M059J (cell line): ENCODE measurements at regions not wholly inside any gene's neighbourhood (a gene's known extent, or its start where the extent isn't known, plus 50 kb on each side); places are given as distances from the start of the nearest gene placed in this dataset.
"Not testable (repeated sequence)": the region's sequence is repeated elsewhere in the genome, so short reads cannot be mapped to it uniquely, and the experiment has no call there.

Experiments
- DNase-seq: peaks from one replicate; pipeline ENCODE4 v3.0.0-alpha.2; 2012; ENCODE audit warnings: low read depth

DNA sequence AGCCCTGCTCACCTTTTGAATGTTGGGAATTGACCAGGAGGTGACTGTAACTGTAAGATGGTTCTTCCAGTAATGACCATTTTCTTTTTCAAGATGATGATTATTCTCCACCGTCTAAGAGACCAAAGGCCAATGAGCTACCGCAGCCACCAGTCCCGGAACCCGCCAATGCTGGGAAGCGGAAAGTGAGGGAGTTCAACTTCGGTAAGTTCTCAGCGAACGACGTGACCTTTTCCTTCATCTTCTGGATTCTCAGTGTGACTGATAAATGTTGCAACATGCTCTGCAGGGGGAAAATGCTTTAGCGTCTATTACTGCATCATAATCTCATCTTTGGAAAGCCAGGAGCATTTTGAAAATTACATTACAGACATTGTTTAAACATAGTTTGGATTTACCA is 89.5 kb upstream of the SPDYE9 start:
- DNase-seq, result not testable (repeated sequence)

DNA sequence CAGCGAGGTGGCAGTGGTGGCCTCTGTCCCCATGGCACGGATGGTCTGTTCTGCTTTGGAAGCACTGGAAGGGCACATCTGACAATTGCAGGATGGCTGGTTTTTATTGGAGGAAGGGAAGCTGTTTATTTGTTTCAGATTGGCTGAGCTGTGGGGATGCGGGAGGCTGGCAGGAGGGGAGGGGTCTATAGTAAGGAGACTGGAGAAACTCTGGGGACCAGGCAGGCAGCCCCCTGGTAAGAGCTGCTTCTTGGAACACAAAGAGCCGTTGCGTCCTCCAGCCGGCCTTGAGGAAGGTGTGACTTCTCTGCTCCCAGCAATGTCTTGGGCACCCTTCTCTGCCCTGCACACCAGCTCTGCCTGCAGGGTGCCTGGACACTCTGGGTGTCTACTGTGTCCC is 85.1 kb upstream of the SPDYE9 start:
- DNase-seq, result not testable (repeated sequence)

DNA sequence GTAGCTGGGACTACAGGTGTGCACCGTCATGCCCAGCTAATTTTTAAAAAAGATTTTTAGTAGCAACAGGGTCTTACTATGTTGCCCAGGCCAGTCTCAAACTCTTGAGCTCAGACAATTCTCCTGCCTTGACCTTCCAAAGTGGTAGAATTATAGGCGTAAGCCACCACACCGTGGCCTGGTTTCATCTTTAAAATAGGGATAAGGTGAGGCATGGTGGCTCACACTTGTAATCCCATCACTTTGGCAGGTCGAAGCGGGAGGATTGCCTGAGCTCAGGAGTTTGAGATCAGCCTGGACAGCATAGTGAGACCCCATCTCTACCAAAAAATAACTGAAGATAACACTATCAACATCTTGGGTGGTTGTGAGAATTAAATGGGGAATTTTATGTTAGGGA is 84.6 kb upstream of the SPDYE9 start:
- not testable (repeated sequence) for DNase-seq

DNA sequence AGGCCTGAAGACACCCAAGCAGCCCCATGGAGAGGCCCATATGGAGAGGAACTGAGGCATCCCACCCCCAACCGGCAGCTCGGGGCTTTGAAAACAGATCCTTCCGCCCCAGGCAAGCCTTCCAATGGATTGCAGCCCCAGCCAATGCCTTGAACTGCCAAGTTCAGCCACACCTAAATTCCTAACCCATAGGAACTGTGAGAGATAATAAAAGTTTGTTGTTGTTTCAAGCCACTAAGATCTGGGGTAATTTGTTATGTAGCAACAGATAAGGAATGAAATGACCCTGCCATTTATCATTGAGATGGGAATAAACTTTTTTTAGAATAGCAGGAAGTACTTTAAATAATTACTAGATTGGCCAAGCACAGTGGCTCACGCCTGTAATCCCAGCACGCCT is 80.3 kb upstream of the SPDYE9 start:
- not testable (repeated sequence) for DNase-seq

DNA sequence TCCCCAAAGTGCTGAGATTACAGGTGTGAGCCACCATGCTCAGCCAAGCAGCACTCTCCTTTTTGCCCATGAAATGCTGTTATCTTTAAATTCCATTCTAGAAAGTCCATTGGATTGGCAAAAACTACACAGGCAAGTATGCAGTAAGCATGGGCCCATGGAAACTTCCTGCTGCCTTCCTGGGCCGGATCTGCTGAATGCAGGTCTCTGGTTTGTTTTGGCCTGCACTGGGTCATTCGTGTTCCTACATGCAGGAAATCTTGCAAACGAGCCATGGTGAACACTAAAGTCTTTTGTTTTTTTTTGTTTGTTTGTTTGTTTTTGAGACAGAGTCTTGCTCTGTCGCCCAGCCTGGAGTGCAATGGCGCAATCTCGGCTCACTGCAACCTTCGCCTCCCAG is 76.8 kb upstream of the SPDYE9 start:
- not testable (repeated sequence) for DNase-seq

DNA sequence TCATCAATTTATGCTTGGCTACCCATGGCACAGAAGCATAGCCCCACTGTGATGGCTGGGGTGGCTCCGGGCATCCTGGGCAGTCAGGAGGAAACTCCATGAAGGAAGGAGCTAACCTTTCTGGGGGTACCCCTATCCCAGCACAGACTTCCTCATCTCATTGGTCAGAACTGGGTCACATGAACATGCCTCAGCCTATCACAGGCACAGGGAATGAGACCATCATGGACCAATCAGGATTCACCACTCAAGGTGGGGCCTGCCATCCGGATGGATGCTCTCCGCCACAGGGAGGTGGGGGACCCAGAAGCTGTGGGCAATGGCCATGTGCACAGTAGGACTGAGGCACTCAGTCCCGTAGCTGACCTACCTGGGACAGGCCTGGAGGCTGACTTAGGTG is 75.9 kb upstream of the SPDYE9 start:
- DNase-seq, result not testable (repeated sequence)

DNA sequence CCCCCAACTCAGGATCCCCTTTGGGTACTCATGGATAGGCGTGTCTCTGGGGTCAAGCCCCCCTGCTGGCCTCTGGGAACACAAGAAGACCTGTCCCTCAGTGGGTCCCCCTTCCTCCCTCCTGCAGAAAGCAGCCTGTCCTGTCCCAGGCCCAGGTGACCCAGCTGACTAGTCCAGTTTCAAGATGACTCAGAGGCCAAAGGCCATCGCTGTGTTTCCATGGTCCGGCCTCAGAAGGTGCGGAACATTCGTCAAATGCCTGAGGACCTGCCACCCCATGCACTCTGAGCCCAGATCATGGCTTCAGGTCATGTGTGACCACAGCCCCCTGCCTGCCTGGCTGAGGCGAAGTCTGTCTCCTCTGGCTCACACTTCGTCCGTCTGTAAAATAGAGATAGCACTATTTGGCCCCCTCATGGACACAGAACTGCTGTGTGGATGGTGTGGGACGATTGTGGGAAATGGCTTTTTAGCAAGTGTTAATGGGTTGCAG is 71.4 kb upstream of the SPDYE9 start:
- not testable (repeated sequence) for DNase-seq

DNA sequence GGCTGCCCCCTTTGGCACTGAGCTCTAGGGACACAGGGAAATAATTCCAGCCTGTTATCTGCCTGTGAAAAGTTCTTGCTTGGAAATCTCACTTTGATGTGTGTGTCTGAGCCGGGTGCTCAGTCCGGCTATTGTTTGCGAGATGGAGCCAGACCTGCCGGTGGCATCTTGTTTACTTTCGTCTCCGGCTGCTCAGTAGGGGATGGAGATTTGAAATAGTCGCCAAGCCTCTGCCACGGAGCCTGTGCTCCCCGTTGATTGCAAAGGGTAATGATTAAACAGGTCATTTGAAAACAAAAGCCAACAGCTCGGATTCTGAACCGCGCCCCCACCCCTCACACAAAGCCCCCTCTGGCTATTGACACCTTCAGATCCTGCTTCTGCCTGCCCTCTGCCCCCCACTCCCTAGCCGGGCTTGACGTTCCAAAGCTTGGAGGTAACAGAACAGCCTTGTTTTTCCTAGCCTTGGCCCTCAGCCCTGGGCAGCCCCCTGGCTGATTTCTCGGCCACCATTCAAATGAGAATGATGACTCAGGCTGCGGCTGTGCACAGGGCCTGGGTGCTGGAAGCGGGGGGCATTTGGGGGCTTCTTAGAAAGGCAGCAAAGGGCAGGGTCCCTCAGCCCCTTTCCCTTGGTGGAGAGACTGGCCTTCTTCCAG is 70.8 kb upstream of the SPDYE9 start:
- DNase-seq, result not testable (repeated sequence)

DNA sequence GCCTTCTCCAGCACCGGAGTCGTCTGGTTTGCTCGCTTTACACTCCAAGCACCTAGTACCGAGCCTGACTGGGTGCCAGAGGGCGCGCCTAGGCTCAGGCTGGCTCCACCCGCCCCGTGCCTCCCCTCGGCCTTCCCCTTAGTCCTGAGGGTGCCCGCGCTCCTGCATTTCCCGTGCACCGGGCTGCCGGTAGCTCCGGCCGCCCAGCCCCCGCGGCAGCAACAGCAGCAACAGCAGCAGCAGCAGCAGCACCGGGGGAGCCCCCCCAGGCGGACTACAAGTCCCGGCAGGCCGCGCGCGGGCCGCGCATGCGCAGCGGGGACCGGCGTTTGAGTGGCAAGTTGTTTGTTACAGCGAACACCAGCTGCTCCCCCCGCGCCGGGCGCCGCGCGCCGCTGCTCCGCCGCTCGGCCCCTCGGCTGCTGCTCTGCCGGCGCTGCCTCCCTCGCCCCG is 68.8 kb upstream of the SPDYE9 start:
- DNase-seq, result not testable (repeated sequence)

DNA sequence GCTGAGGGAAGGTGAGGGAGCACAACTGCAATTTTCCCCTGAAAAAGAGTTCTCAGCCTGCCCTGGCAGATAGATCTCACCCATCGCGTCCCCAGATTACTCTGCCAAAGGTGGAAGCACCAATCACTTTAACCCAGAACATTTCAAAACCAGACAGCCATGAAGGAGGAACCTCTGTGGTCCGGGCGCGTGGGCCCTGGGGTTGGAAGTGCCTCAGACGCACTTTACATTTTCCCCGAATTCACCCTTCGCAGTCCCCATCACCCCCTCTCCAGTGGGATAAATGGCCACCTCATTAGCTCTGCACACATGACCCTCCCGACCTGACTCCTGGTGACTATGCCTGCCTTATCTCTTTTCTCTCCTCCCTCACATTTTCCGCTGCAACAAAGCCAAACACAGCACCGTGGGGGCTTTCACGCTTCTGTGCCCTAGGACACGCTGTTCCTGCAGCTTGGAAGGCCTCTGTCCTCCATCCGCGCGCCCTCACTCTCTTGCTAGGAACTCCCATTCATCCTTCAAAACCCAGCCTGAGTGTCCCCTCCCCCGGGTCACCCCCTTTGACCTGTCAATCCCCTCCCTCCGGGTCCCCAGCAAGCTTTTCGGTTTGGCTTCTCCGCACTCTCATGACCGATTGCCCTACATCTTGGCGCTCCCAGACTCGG is 68.2 kb upstream of the SPDYE9 start:
- not testable (repeated sequence) for DNase-seq

DNA sequence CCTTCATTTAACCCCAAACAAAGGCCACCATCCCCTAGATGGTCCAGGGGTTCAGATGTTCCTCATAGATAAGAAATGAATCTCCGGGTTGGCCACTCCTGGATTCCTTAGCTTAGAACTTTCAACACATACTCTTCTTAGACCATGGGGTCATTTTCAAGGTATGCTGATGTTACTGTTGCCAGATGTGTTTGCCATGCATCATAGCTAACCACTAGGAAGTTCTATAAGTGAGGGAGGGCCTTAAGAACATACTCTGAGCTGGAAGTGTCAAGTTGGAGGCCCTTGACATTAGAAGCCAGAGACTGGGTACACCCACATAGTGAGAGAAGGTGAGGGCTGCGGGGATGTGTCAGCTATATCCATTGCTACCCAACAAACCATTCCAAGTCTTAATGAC is 62.7 kb upstream of the SPDYE9 start:
- not testable (repeated sequence) for DNase-seq

DNA sequence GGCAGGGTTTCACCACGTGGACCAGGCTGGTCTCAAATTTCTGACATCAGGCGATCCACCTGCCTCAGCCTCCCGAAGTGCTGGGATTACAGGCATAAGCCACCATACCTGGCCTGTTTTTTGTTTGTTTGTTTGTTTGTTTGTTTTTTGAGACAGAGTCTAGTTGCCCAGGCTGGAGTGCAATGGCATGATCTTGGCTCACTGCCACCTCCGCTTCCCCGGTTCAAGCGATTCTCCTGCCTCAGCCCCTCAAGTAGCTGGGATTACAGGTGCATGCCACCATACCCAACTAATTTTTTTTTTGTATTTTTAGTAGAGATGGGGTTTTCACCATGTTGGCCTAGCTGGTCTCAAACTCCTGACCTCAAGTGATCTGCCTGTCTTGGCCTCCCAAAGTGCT is 61.8 kb upstream of the SPDYE9 start:
- DNase-seq, result not testable (repeated sequence)

DNA sequence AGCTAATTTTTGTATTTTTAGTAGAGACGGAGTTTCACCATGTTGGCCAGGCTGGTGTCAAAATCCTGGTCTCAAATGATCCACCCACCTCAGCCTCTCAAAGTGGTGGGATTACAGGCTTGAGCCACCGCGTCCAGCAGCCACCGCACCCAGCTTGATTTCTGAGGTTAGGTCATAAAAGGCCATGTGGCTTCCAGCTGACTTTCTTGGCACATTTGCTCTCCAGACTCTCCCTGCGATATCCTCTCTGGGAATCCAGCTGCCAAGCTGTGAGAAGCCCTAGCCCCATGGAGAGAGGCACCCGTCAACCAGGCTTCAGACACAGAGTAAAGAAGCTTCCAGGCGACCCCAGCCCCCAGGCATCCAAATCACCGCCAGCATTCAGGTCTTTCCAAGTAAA is 58.2 kb upstream of the SPDYE9 start:
- not testable (repeated sequence) for DNase-seq

DNA sequence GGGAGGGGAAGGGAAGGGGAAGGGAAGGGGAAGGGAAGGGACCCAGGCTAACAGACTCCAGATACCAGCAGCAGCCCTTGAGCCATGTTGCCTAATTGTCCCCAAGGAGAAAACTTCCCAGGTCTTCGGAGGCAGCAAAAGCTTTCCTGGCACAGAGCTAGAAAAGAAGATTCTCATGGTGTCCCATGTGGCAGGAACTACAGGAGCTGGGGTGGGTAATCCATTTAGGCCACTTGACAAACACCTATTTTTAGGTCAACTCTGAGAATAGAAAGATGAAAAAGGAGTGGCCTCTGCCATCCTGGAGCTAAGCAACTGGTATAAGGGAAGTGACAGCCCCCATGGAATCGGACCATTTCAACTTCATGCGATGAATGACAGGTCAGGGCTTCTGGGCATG is 52.1 kb upstream of the SPDYE9 start:
- DNase-seq, result not testable (repeated sequence)
